ENCODE measurements at regions not wholly inside any gene's neighbourhood (a gene's known extent, or its start where the extent isn't known, plus 50 kb on each side); places are given as distances from the start of the nearest gene placed in this dataset.

DNA sequence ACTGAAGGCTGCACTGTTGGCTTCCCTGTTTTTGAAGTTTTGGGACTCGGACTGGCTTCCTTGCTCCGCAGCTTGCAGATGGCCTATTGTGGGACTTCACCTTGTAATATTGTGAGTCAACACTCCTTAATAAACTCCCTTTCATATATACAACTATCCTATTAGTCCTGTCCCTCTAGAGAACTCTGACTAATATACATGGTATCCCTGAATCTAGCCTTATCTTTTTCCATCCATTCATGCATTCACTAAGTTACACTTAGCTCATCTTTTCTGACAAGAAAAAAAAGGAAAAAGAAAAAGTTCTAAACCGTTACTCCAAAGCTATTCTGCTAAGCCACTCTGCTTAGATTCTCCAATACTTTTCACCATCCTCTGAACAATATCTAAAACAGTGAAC lies 1260.2 kb upstream of the PCDH7 start:
- Mint-ChIP-seq H3K36me3 (ENCODE audit: low read depth) (no peaks in the 10 kb centered on the region), H3K9me3 (peaks cover 18% of the 10 kb centered on the region), H3K27me3 (ENCODE audit: insufficient read depth) (no peaks in the 10 kb centered on the region), H3K27ac (no peak overlapping the region), H3K4me1 (ENCODE audit: low read depth) (no peaks in the 10 kb centered on the region), H3K4me3 (no peak overlapping the region)
- intact Hi-C loops (cut with micrococcal nuclease), result no loop called here
- DNase-seq (ENCODE audit: low spot score), result no peak

DNA sequence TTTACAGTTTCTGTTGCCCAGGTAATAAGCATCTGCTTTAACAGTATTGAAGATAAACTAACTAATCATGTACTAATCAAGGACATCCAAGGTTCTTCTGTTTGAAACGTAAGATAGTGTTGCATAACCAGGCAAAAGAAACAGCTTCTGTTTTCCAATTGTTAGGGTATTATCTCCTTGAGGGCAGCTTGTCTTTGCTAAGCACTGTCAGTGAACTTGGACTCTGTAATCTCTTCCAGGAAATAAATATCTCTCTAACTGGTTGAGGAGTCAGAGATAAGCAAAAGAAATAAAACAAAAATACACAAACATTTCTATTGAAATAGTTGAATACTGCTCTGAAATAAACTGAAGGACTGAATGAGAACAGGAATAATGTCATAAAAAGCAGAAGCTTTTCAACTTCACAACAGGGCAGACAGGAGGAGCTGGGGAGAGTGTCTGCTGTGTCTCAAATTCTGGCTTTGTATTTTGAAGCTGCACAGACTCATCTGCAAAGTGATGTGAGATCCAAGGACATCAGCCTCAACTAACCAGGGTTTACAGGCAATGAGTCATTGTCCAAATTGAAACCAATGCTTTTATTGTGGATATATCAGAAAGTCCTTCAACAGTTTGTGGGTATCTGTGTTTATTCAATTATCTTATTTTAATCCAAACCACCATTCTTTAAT lies 1253.0 kb upstream of the PCDH7 start:
- Mint-ChIP-seq H3K27ac (no peak overlapping the region), H3K36me3 (ENCODE audit: low read depth) (no peaks in the 10 kb centered on the region), H3K27me3 (ENCODE audit: insufficient read depth) (no peaks in the 10 kb centered on the region)

More for the DNA sequence above, 1253.0 kb upstream of the PCDH7 start:
- peaks cover 28% of the 10 kb centered on the region for H3K9me3 Mint-ChIP-seq
- no peaks in the 10 kb centered on the region for H3K4me1 Mint-ChIP-seq (ENCODE audit: low read depth)
- DNase-seq (ENCODE audit: low spot score), result no peak
- no peak overlapping the region for H3K4me3 Mint-ChIP-seq
- intact Hi-C loops (cut with micrococcal nuclease), result no loop called here
